ENCODE measurements at regions not wholly inside any gene's neighbourhood (a gene's known extent, or its start where the extent isn't known, plus 50 kb on each side); places are given as distances from the start of the nearest gene placed in this dataset.

DNA sequence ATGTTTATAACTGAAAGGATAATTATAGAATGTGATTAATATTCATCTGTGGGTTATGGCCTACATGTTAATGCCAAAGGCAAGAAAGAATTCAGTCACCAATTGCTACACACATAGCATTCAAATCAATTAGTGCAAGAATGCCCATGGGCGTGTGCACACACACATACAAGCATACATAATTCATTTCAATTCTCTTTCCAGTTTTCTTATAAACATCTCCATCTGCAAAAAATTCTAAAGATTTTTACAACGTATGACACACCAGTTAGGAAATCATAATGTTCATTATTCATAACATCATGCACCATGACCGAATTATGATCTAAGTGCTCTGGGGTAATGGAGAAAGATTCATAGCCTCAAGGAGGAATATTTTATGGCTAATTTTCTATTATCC lies 111.0 kb upstream of the ADTRP start:
- TF ChIP-seq SIN3A (IDR thresholded peaks at IDR 0.05; ENCODE audit: borderline replicate concordance, insufficient read depth, low read depth, low read length) (no peak), POLR2AphosphoS5 (IDR thresholded peaks at IDR 0.05; ENCODE audit: low read depth, low read length) (no peak)
- TF ChIP-seq, protein P1, sequence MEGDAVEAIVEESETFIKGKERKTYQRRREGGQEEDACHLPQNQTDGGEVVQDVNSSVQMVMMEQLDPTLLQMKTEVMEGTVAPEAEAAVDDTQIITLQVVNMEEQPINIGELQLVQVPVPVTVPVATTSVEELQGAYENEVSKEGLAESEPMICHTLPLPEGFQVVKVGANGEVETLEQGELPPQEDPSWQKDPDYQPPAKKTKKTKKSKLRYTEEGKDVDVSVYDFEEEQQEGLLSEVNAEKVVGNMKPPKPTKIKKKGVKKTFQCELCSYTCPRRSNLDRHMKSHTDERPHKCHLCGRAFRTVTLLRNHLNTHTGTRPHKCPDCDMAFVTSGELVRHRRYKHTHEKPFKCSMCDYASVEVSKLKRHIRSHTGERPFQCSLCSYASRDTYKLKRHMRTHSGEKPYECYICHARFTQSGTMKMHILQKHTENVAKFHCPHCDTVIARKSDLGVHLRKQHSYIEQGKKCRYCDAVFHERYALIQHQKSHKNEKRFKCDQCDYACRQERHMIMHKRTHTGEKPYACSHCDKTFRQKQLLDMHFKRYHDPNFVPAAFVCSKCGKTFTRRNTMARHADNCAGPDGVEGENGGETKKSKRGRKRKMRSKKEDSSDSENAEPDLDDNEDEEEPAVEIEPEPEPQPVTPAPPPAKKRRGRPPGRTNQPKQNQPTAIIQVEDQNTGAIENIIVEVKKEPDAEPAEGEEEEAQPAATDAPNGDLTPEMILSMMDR (IDR thresholded peaks at IDR 0.05): no peak
